HepG2 (cell line): ENCODE measurements at regions not wholly inside any gene's neighbourhood (a gene's known extent, or its start where the extent isn't known, plus 50 kb on each side); places are given as distances from the start of the nearest gene placed in this dataset.

Source experiments
- FOXM1 ChIP-seq: sonication (generic); formaldehyde crosslinking; IDR thresholded peaks from 2 replicates; pipeline ENCODE4 v1.5.0; 2020; ENCODE audit warnings: missing genetic modification reagents
- GTF3A ChIP-seq: sonication (generic); formaldehyde crosslinking; conservative IDR thresholded peaks from 2 replicates; pipeline ENCODE4 v1.4.0; 2020; ENCODE audit warnings: mild to moderate bottlenecking, missing genetic modification reagents
- IRF2 ChIP-seq: IDR thresholded peaks from 2 replicates; pipeline ENCODE4 v1.6.1; 2018; ENCODE audit warnings: missing genetic modification reagents, missing compliant biosample characterization
- KAT2B ChIP-seq: fragments of 150-350 bp; IDR thresholded peaks from 2 replicates; pipeline ENCODE4 v1.6.1; 2014; ENCODE audit warnings: low read depth, low read length, borderline replicate concordance
- KAT8 ChIP-seq: IDR thresholded peaks from 2 replicates; pipeline ENCODE4 v1.6.1; 2016; ENCODE audit warnings: missing genetic modification reagents, missing compliant biosample characterization
- MAZ ChIP-seq, 2 experiments: sonication (generic) in 1 of 2; formaldehyde crosslinking in 1 of 2; IDR thresholded peaks; 2 replicates each; pipeline versions ENCODE4 v1.5.0 to v1.6.1; 2012 to 2020; ENCODE audit warnings: low read depth in 2 of 2, mild to moderate bottlenecking in 2 of 2, borderline replicate concordance in 1 of 2, improper control_type of control experiment in 1 of 2, low read length in 1 of 2, missing genetic modification reagents in 1 of 2, moderate library complexity in 1 of 2
- MIER2 ChIP-seq: IDR thresholded peaks from 2 replicates; pipeline ENCODE4 v1.6.1; 2016; ENCODE audit warnings: missing biosample characterization, missing genetic modification reagents
- NCOR1 ChIP-seq: fragments of 200-600 bp; sonication (generic); IDR thresholded peaks from 2 replicates; pipeline ENCODE4 v1.7.0; 2017; ENCODE audit warnings: antibody characterized with exemption, low read length, borderline replicate concordance
- RARG ChIP-seq: sonication (generic); formaldehyde crosslinking; IDR thresholded peaks from 2 replicates; pipeline ENCODE4 v1.4.0; 2020; ENCODE audit warnings: low read depth, mild to moderate bottlenecking, missing genetic modification reagents
- RNF2 ChIP-seq: fragments of 450-650 bp; conservative IDR thresholded peaks from 2 replicates; pipeline ENCODE4 v1.6.1; 2016; ENCODE audit warnings: low read depth
- SKI ChIP-seq: fragments of 450-650 bp; IDR thresholded peaks from one replicate; pipeline ENCODE4 v1.6.1; 2018; ENCODE audit warnings: mild to moderate bottlenecking; ENCODE audit not compliant: partially characterized antibody
- SP140L ChIP-seq: sonication (generic); formaldehyde crosslinking; IDR thresholded peaks from 2 replicates; pipeline ENCODE4 v1.4.0; 2020; ENCODE audit warnings: missing genetic modification reagents, borderline replicate concordance
- SPEN ChIP-seq: sonication (generic); formaldehyde crosslinking; IDR thresholded peaks from 2 replicates; pipeline ENCODE4 v1.5.1; 2020; ENCODE audit warnings: low read depth, mild to moderate bottlenecking, missing genetic modification reagents
- ZNF136 ChIP-seq: sonication (generic); formaldehyde crosslinking; IDR thresholded peaks from 2 replicates; pipeline ENCODE4 v1.8.1; 2022; ENCODE audit warnings: low read depth, mild to moderate bottlenecking, moderate library complexity, missing genetic modification reagents
- ZNF550 ChIP-seq: sonication (generic); formaldehyde crosslinking; IDR thresholded peaks from 2 replicates; pipeline ENCODE4 v1.4.0; 2020; ENCODE audit warnings: mild to moderate bottlenecking, missing genetic modification reagents, borderline replicate concordance
- ZNF776 ChIP-seq: sonication (generic); formaldehyde crosslinking; IDR thresholded peaks from 2 replicates; pipeline ENCODE4 v1.4.0; 2020; ENCODE audit warnings: mild to moderate bottlenecking, missing genetic modification reagents
- ZNF850 ChIP-seq: sonication (generic); formaldehyde crosslinking; conservative IDR thresholded peaks from 2 replicates; pipeline ENCODE4 v1.9.0; 2021; ENCODE audit warnings: mild to moderate bottlenecking, missing genetic modification reagents
- TF ChIP-seq, protein P1 (sequence below): sonication (generic); formaldehyde crosslinking; IDR thresholded peaks from 2 replicates; pipeline ENCODE4 v1.4.0; 2020; ENCODE audit warnings: mild to moderate bottlenecking, low read depth, missing genetic modification reagents
- TF ChIP-seq, protein P2 (sequence below): sonication (generic); formaldehyde crosslinking; IDR thresholded peaks from 2 replicates; pipeline ENCODE4 v1.4.0; 2020; ENCODE audit warnings: missing genetic modification reagents
- TF ChIP-seq, protein P3 (sequence below): sonication (generic); formaldehyde crosslinking; IDR thresholded peaks from 2 replicates; pipeline ENCODE4 v1.4.0; 2020; ENCODE audit warnings: missing genetic modification reagents, low read depth, mild to moderate bottlenecking, borderline replicate concordance

DNA sequence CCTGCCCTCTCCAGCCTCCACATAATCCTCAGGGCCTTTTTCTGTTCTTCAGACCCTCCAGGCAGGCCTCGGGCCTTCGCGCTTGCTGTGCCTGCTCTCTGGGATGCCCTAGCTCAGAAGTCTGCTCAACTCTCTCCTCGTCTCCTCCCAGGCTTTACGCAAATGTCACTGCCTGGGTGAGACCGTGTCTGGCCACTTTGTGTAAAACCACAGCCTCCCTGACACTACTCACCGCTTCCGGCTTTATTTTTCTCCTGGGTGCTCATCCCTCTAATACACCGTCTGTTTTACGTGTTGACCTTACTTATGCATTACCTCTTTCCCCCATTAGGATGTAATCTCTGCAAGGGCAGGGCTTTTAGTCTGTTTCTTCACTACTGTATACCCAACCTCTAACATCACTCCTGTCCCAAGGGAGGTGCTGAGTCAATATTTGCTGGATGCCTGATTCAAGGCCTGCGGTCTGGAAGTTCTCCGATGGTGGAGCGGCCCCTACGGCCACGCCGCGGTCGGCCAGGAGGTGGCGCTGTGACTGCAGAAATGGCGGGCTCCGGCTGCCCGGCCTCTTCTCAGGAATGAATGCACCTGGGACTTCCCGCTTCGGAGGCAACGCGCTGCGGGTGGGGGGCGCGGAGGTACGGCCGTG, 58.2 kb upstream of the THY1 start (continued):
- TF ChIP-seq KAT2B (0 out of 2 replicates have a peak, but pooled peaks have one; percentile 2), MAZ (IDR thresholded peaks at IDR 0.05; ENCODE audit: borderline replicate concordance, low read depth, low read length) (0 out of 2 replicates have a peak, but pooled peaks have one; percentile 16), MAZ (CRISPR knock-in tag; IDR thresholded peaks at IDR 0.05; ENCODE audit: low read depth) (peak; percentile 68; the same call in 1 of the 2 replicates), GTF3A (CRISPR knock-in tag) (no peak), NCOR1 (no peak; the same call in 1 of the 2 replicates), SKI (peak; percentile 78), RNF2 (peak; percentile 41; the same call in 1 of the 2 replicates), RARG (CRISPR knock-in tag) (no peak), KAT8 (peak; percentile 65), ZNF136 (CRISPR knock-in tag) (0 out of 2 replicates have a peak, but pooled peaks have one; percentile 65), SPEN (CRISPR knock-in tag) (0 out of 2 replicates have a peak, but pooled peaks have one; percentile 55), ZNF776 (CRISPR knock-in tag) (no peak), ZNF550 (CRISPR knock-in tag) (no peak), FOXM1 (CRISPR knock-in tag) (no peak), MIER2 (peak; percentile 88), SP140L (CRISPR knock-in tag) (no peak), ZNF850 (CRISPR knock-in tag) (no peak), IRF2 (CRISPR knock-in tag) (peak; percentile 72)
- TF ChIP-seq, protein P1, sequence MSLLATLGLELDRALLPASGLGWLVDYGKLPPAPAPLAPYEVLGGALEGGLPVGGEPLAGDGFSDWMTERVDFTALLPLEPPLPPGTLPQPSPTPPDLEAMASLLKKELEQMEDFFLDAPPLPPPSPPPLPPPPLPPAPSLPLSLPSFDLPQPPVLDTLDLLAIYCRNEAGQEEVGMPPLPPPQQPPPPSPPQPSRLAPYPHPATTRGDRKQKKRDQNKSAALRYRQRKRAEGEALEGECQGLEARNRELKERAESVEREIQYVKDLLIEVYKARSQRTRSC (CRISPR knock-in tag), result no peak
- TF ChIP-seq, protein P2, sequence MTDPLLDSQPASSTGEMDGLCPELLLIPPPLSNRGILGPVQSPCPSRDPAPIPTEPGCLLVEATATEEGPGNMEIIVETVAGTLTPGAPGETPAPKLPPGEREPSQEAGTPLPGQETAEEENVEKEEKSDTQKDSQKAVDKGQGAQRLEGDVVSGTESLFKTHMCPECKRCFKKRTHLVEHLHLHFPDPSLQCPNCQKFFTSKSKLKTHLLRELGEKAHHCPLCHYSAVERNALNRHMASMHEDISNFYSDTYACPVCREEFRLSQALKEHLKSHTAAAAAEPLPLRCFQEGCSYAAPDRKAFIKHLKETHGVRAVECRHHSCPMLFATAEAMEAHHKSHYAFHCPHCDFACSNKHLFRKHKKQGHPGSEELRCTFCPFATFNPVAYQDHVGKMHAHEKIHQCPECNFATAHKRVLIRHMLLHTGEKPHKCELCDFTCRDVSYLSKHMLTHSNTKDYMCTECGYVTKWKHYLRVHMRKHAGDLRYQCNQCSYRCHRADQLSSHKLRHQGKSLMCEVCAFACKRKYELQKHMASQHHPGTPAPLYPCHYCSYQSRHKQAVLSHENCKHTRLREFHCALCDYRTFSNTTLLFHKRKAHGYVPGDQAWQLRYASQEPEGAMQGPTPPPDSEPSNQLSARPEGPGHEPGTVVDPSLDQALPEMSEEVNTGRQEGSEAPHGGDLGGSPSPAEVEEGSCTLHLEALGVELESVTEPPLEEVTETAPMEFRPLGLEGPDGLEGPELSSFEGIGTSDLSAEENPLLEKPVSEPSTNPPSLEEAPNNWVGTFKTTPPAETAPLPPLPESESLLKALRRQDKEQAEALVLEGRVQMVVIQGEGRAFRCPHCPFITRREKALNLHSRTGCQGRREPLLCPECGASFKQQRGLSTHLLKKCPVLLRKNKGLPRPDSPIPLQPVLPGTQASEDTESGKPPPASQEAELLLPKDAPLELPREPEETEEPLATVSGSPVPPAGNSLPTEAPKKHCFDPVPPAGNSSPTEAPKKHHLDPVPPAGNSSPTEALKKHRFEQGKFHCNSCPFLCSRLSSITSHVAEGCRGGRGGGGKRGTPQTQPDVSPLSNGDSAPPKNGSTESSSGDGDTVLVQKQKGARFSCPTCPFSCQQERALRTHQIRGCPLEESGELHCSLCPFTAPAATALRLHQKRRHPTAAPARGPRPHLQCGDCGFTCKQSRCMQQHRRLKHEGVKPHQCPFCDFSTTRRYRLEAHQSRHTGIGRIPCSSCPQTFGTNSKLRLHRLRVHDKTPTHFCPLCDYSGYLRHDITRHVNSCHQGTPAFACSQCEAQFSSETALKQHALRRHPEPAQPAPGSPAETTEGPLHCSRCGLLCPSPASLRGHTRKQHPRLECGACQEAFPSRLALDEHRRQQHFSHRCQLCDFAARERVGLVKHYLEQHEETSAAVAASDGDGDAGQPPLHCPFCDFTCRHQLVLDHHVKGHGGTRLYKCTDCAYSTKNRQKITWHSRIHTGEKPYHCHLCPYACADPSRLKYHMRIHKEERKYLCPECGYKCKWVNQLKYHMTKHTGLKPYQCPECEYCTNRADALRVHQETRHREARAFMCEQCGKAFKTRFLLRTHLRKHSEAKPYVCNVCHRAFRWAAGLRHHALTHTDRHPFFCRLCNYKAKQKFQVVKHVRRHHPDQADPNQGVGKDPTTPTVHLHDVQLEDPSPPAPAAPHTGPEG (CRISPR knock-in tag), result peak; percentile 68; the same call in 1 of the 2 replicates
- TF ChIP-seq, protein P3, sequence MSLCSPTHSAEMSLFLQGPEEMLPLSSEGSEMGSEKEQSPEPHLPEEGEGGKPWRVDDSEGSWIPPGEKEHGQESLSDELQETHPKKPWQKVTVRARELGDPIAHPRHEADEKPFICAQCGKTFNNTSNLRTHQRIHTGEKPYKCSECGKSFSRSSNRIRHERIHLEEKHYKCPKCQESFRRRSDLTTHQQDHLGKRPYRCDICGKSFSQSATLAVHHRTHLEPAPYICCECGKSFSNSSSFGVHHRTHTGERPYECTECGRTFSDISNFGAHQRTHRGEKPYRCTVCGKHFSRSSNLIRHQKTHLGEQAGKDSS (CRISPR knock-in tag), result 0 out of 2 replicates have a peak, but pooled peaks have one; percentile 45
